Bronchial epithelial cell (primary cell): ENCODE measurements at regions not wholly inside any gene's neighbourhood (a gene's known extent, or its start where the extent isn't known, plus 50 kb on each side); places are given as distances from the start of the nearest gene placed in this dataset.

Experiments
- DNase-seq: peaks from one replicate; pipeline ENCODE4 v3.0.0-alpha.2; 2010; ENCODE audit warnings: low read depth
- FAIRE-seq: peaks from 2 replicates; lab custom pipeline; 2011; peaks lifted over from hg19 to GRCh38; lab: Jason Lieb, UNC
- H3K27me3 ChIP-seq: 2 replicates; pipeline ENCODE4 v1.5.1; 2011; ENCODE audit warnings: low read length; ENCODE audit not compliant: control insufficient read depth, insufficient read depth
- H3K36me3 ChIP-seq: 2 replicates; pipeline ENCODE4 v1.5.1; 2011; ENCODE audit warnings: low read length; ENCODE audit not compliant: control insufficient read depth, insufficient read depth
- H3K4me3 ChIP-seq: 2 replicates; pipeline ENCODE4 v1.5.1; 2011; ENCODE audit warnings: mild to moderate bottlenecking, low read depth, low read length, control low read depth
- TF ChIP-seq, protein P1 (sequence below): IDR thresholded peaks from 2 replicates; pipeline ENCODE4 v1.5.1; 2011; ENCODE audit warnings: mild to moderate bottlenecking, moderate library complexity, low read length, control low read depth, inconsistent platforms; ENCODE audit not compliant: insufficient read depth, severe bottlenecking

DNA sequence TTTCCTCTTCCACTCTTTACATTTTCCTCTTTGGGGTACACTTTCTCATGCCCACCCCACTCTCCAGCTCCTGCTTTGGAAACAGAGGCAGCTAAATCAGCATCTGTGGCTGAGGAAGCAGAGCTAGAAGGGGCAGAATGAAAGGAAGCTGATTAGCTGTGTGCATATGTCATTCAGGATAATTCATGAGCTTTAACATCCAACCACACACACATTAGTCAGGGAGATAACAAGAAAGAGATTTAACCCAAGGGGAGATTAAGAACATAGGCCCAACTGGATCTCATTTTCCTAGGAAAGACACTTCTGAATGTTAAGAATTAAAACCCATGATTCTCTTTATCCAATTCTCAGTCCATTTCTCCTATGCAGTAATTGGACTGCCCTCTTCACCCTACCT, 405.5 kb downstream of the TBC1D4 start:
- Histone ChIP-seq H3K4me3 (no peak overlapping the region), H3K27me3 (no peaks in the 10 kb centered on the region), H3K36me3 (no peaks in the 10 kb centered on the region)
- no peak for FAIRE-seq
- no peak for DNase-seq
- TF ChIP-seq, protein P1, sequence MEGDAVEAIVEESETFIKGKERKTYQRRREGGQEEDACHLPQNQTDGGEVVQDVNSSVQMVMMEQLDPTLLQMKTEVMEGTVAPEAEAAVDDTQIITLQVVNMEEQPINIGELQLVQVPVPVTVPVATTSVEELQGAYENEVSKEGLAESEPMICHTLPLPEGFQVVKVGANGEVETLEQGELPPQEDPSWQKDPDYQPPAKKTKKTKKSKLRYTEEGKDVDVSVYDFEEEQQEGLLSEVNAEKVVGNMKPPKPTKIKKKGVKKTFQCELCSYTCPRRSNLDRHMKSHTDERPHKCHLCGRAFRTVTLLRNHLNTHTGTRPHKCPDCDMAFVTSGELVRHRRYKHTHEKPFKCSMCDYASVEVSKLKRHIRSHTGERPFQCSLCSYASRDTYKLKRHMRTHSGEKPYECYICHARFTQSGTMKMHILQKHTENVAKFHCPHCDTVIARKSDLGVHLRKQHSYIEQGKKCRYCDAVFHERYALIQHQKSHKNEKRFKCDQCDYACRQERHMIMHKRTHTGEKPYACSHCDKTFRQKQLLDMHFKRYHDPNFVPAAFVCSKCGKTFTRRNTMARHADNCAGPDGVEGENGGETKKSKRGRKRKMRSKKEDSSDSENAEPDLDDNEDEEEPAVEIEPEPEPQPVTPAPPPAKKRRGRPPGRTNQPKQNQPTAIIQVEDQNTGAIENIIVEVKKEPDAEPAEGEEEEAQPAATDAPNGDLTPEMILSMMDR = no peak

DNA sequence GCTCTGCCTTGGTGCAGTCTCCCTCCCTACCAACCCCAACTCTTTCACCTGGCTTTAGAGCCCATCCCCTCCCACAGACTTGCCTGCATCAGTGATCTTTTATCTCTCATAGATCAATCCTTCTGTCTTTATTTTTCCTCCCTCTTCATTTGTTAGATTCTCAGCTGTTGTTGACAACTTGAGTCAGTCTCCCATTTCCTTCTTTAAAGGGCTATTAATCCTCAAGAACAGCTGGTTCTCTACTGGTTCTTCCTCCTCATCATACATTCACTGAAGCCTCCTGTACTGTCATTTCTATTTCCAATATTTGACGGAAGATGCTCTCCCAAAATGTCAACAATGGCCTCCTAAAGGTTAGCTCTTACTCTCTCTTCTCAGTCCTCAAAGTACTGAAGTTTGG, 408.2 kb downstream of the TBC1D4 start:
- no peak for DNase-seq
- Histone ChIP-seq H3K36me3 (no peaks in the 10 kb centered on the region), H3K4me3 (no peak overlapping the region), H3K27me3 (no peaks in the 10 kb centered on the region)
- TF ChIP-seq, protein P1 = no peak
- FAIRE-seq = no peak

DNA sequence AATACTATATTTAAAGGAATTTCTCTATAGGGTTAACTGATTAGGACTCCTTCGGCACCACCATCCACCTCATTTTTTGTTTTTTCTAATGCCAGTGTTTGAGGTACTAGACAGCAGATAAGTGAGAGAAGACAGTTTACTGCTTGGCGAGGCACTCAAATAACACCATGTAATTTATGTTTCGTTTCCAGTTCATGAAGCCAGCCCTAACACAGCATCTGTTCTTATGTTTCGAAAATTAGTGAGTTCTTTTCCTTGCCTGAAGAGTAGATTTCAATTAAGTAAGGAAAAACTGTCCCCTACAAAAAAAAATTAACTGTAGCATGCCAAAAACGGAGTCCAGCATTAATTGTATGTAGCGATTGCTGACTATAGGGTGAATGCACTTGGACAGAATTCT, 409.1 kb downstream of the TBC1D4 start:
- FAIRE-seq (no peak), DNase-seq (no peak)
- no peak overlapping the region for H3K4me3 ChIP-seq
- no peaks in the 10 kb centered on the region for H3K36me3 ChIP-seq
- H3K27me3 ChIP-seq = no peaks in the 10 kb centered on the region
- TF ChIP-seq, protein P1 = no peak

DNA sequence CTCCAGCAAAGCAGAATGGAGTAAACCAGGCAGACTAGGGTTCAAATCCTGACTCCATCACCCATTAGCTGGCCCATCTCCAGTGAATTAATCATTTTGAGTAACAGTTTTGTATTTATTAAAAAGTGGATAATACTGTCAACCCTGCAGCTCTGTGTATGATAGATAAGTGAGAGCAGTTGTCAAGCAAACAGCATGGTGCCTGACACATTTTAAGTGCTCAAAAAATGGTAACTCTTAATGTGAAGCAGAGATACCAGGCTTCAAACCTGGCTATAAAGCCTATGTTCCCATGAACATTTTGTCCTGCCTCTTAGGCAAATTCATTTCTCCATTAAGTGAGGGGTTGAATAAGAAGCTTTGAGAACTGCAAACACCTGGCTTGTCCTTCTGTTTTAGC, 409.6 kb downstream of the TBC1D4 start:
- no peak for FAIRE-seq
- TF ChIP-seq, protein P1 = no peak

DNA sequence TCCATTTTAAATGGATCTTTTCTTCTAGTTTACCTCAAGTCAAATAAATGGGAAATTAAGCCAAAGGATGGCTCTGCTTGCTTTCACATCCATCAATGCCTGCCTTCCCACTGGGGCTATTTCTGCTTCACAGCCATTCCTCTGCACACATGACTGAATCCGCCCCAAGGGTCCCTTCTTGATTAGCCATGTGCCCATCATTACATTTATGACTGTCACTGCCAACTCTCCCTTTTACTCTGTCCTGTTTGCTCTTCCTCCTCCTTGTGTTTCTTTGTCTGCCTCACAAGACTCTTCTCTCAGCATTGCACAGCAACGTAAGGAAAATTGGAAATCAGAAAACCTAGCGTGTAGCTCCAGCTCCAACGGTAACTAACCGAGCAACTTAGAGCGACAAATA, 410.2 kb downstream of the TBC1D4 start:
- FAIRE-seq = no peak
- H3K27me3 ChIP-seq = no peaks in the 10 kb centered on the region
- TF ChIP-seq, protein P1 = no peak
- no peaks in the 10 kb centered on the region for H3K36me3 ChIP-seq
- no peak for DNase-seq
- H3K4me3 ChIP-seq = no peak overlapping the region

More for the DNA sequence above, 409.6 kb downstream of the TBC1D4 start:
- DNase-seq = no peak
- no peaks in the 10 kb centered on the region for H3K27me3 ChIP-seq
- no peaks in the 10 kb centered on the region for H3K36me3 ChIP-seq
- no peak overlapping the region for H3K4me3 ChIP-seq

DNA sequence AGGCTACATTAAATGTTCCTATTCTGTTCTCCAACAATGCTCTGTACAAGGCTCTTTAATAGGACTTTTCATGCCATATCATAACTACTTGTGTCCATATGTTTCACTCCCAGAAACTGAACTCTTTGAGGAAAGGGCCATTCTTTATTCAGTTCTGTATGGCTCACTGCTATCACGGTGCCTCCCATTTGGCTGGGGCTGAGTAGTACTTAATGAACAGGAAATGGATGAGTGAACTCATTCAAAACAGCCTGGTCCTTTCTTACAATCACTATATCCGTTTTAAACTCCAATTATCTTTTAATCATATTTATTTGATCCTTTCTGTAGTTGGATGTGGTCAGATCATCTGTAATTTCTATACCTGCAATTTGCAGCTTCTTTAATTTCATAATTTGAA, 410.6 kb downstream of the TBC1D4 start:
- TF ChIP-seq, protein P1 = no peak
- no peak for FAIRE-seq
- DNase-seq = no peak
- Histone ChIP-seq H3K4me3 (no peak overlapping the region), H3K27me3 (no peaks in the 10 kb centered on the region), H3K36me3 (no peaks in the 10 kb centered on the region)
